K562 (cell line): ENCODE measurements at regions not wholly inside any gene's neighbourhood (a gene's known extent, or its start where the extent isn't known, plus 50 kb on each side); places are given as distances from the start of the nearest gene placed in this dataset.

Source experiments
- BRCA1 ChIP-seq, 2 experiments: fragments of 450-650 bp in 1 of 2; sonication (generic) in 1 of 2; formaldehyde crosslinking in 1 of 2; IDR thresholded peaks; 2 replicates each; pipeline versions ENCODE4 v1.5.0 to v1.6.1; 2017 to 2020; ENCODE audit warnings: mild to moderate bottlenecking in 1 of 2, missing genetic modification reagents in 1 of 2
- CTCF ChIP-seq, 3 experiments: IDR thresholded peaks in 2 of 3; conservative IDR thresholded peaks in 1 of 3; 2 replicates each; pipeline ENCODE4 v1.5.1; 2011 to 2012; ENCODE audit warnings: low read length in 3 of 3, mild to moderate bottlenecking in 3 of 3, control low read depth in 2 of 3, improper control_type of control experiment in 1 of 3, inconsistent platforms in 1 of 3, low read depth in 1 of 3, mixed read lengths in 1 of 3, moderate library complexity in 1 of 3; ENCODE audit not compliant: insufficient read depth in 2 of 3
- FOXK1 ChIP-seq: sonication (generic); formaldehyde crosslinking; IDR thresholded peaks from 2 replicates; pipeline ENCODE4 v1.8.0; 2022; ENCODE audit warnings: missing genetic modification reagents, mild to moderate bottlenecking, borderline replicate concordance
- MCM7 ChIP-seq, 2 experiments: fragments of 450-650 bp; IDR thresholded peaks; 2 replicates each; pipeline ENCODE4 v1.6.1; 2016 to 2018
- MXI1 ChIP-seq: IDR thresholded peaks from 2 replicates; pipeline ENCODE4 v1.6.1; 2011; ENCODE audit warnings: low read depth, mild to moderate bottlenecking, improper control_type of control experiment, low read length
- NONO ChIP-seq, 2 experiments: fragments of 200-400 bp in 1 of 2; fragments of 450-650 bp in 1 of 2; formaldehyde crosslinking in 1 of 2; IDR thresholded peaks; 2 replicates each; pipeline ENCODE4 v1.6.1; 2017; ENCODE audit warnings: low read depth in 2 of 2, mild to moderate bottlenecking in 2 of 2, moderate library complexity in 2 of 2, low read length in 1 of 2
- NR3C1 ChIP-seq: sonication (generic); formaldehyde crosslinking; IDR thresholded peaks from 2 replicates; pipeline ENCODE4 v1.8.1; 2022; ENCODE audit warnings: missing genetic modification reagents
- PHB2 ChIP-seq: fragments of 450-650 bp; IDR thresholded peaks from 2 replicates; pipeline ENCODE4 v1.6.1; 2017; ENCODE audit warnings: low read depth
- RBM22 ChIP-seq: fragments of 200-400 bp; formaldehyde crosslinking; IDR thresholded peaks from 2 replicates; pipeline ENCODE4 v1.6.1; 2018; ENCODE audit warnings: low read length, low read depth; ENCODE audit not compliant: poor library complexity, severe bottlenecking
- ZNF134 ChIP-seq: fragments of 250-450 bp; sonication (Bioruptor Pico); conservative IDR thresholded peaks from 2 replicates; pipeline ENCODE4 v1.4.0; 2020

DNA sequence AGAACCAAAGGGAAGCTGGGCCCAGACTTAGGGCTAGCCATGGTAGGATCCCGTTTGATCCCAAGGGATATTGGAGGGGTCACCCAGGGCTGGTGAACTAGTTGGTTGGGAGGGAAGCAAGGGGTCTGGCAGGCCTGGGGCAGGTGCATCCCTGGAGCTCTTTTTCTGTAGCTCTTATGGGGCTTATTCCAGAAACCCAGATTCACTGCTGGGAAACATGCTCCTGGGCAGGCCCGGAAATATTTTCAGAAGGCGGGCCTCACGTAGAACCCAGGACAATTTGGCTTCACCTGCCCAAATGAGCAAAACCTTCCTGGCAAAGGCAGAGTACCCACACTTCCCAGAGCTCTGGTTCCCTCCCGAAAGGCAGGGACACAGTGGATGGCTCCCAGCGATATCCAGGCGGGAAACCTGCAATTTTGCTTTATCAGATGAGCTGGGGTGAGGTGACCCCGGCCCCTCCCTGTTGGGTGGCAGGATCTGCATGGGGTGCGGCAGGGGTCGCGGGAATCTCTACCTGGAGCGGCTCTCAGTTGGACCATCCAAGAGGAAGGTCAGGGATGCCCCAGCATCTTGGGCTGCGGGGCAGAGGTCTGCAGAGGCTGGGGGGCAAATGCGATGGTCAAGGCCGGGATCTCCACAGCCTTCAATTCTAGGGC is 533.9 kb downstream of the TCERG1L start:
- TF ChIP-seq CTCF (IDR thresholded peaks at IDR 0.05 in 2 of 3, conservative IDR thresholded peaks at IDR 0.05 in 1 of 3; ENCODE audit: insufficient read depth in 2 of 3, low read depth in 1 of 3, low read length in 3 of 3) (no peak), MCM7 (IDR thresholded peaks at IDR 0.05) (no peak), MXI1 (no peak), RBM22 (no peak), NONO (IDR thresholded peaks at IDR 0.05; ENCODE audit: low read depth in 2 of 2, low read length in 1 of 2) (no peak), ZNF134 (CRISPR knock-in tag) (no peak), BRCA1 (IDR thresholded peaks at IDR 0.05) (no peak), BRCA1 (CRISPR knock-in tag; IDR thresholded peaks at IDR 0.05) (no peak), PHB2 (no peak), NR3C1 (CRISPR knock-in tag) (no peak), FOXK1 (CRISPR knock-in tag) (no peak)
